ENCODE measurements at regions not wholly inside any gene's neighbourhood (a gene's known extent, or its start where the extent isn't known, plus 50 kb on each side); places are given as distances from the start of the nearest gene placed in this dataset.

DNA sequence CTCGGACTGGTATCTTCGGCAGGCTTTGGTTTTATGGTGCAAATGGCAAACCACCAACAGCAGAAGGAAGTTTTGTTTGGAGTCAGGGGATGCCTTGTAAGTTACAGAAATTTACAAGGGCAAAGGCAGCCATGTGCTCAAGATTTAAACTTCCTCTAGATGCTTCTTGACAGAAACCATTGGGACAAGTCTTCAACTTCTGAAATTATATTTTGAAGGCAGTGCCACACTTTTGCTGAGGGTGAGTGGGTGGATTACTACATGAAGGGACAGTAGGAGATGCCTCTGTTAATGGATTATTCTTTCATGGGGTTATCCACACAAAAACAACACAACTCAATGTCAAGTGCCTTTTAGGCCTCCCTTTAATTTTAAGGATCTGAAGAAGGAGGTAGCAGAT, 97.9 kb downstream of the VAPA start:
- no peaks in the 10 kb centered on the region for H3K27me3 ChIP-seq (ENCODE audit: control insufficient read depth, insufficient read depth, low read length)
- H3K18ac ChIP-seq (ENCODE audit: low read depth, low read length): peak overlapping the region; percentile 16; the same call in 1 of the 2 replicates
- no peak overlapping the region for H2AK9ac ChIP-seq (replicated peaks; ENCODE audit: low read depth, low read length, poor library complexity)
- no peak overlapping the region; a peak in 1 of 4 replicates for H4K8ac ChIP-seq (ENCODE audit: low read depth in 2 of 2, low read length in 2 of 2)
- no peak overlapping the region for H3K27ac ChIP-seq (ENCODE audit: insufficient read depth, low read length)
- peak overlapping the region; percentile 41 for H2BK120ac ChIP-seq (ENCODE audit: low read depth, low read length)
- H4K91ac ChIP-seq (ENCODE audit: insufficient read depth, low read depth, low read length): no peak overlapping the region; the same call in none of the 2 replicates
- H3K36me3 ChIP-seq (ENCODE audit: control insufficient read depth, insufficient read depth, low read length): no peaks in the 10 kb centered on the region
- H3K4me3 ChIP-seq (ENCODE audit: insufficient read depth, low read depth, low read length): no peak overlapping the region
- ATAC-seq (ENCODE audit: low read depth) (no peak), DNase-seq (no peak)
- peak overlapping the region; percentile 46; the same call in 1 of the 3 replicates for H2BK15ac ChIP-seq (ENCODE audit: low read depth, low read length)
- WGBS, 2 experiments (ENCODE audit: extremely low coverage in 2 of 2, insufficient read length in 1 of 2): 100% methylated on average over 1 of the region's 2 CpGs; no CpG with 5 or more reads in 1 of the 2 experiments
- H4K20me1 ChIP-seq (ENCODE audit: insufficient read depth, low read length): 0 out of 2 replicates have a peak, but pooled peaks cover 4% of the 10 kb centered on the region
- no peak overlapping the region for H3K23ac ChIP-seq (ENCODE audit: low read depth, low read length)
- no peak for TF ChIP-seq MAZ (IDR thresholded peaks at IDR 0.05; ENCODE audit: borderline replicate concordance, low read depth, low read length)
- peak overlapping the region; percentile 53; the same call in 1 of the 2 replicates for H2BK20ac ChIP-seq (ENCODE audit: low read depth, low read length)
- H3K4me1 ChIP-seq (ENCODE audit: control insufficient read depth, insufficient read depth, low read length): peaks cover 15% of the 10 kb centered on the region
- no peak overlapping the region for H2BK5ac ChIP-seq (ENCODE audit: low read depth, low read length, poor library complexity, severe bottlenecking)
- no peak overlapping the region for H3K14ac ChIP-seq (replicated peaks; ENCODE audit: low read depth, low read length)
- no TSS peak for BruUV-seq (replicated peaks)
- no peak overlapping the region for H3K4me2 ChIP-seq (ENCODE audit: low read depth, low read length)
- peaks cover 17% of the 10 kb centered on the region for H3K9me1 ChIP-seq (ENCODE audit: insufficient read depth, low read length)
- in situ Hi-C loops (cut with MboI; ENCODE audit: low sequenced_read_pairs): no loop called here
- H3K4ac ChIP-seq (ENCODE audit: low read depth, low read length): peak overlapping the region; percentile 59
- no peaks in the 10 kb centered on the region for H3K9me3 ChIP-seq (ENCODE audit: control insufficient read depth, insufficient read depth, low read length)
- H3K79me1 ChIP-seq (ENCODE audit: low read depth in 1 of 2, low read length in 2 of 2): no peaks in the 10 kb centered on the region
- H3K9ac ChIP-seq (ENCODE audit: low read depth, low read length): no peak overlapping the region
- CTCF ChIA-PET: no interaction called here
- H2AFZ ChIP-seq (replicated peaks; ENCODE audit: low read length, poor library complexity): no peak overlapping the region
- no peak overlapping the region for H3K56ac ChIP-seq (ENCODE audit: extremely low read depth, insufficient read depth, low read length)
- dilution Hi-C loops (cut with HindIII; ENCODE audit: low sequenced_read_pairs, unreplicated experiment): no loop called here
- H2AK5ac ChIP-seq (ENCODE audit: low read depth, low read length): peak overlapping the region; percentile 7; the same call in 1 of the 2 replicates
- POLR2A ChIA-PET (ENCODE audit: unreplicated experiment): no interaction called here
- H4K5ac ChIP-seq (ENCODE audit: low read depth, low read length): no peak overlapping the region
- intact Hi-C loops (cut with micrococcal nuclease): loop anchor here (10.0 kb wide), 1 partner anchor 223 kb away; no protein-coding TSS in a partner anchor

Measured in IMR-90 (cell line).